ENCODE measurements at regions not wholly inside any gene's neighbourhood (a gene's known extent, or its start where the extent isn't known, plus 50 kb on each side); places are given as distances from the start of the nearest gene placed in this dataset.

GRCh38 chr5:8381972-8382371 lies 513.0 kb downstream of the MTRR start:
- H3K36me3 Mint-ChIP-seq, result no peaks in the 10 kb centered on the region
- H3K4me1 Mint-ChIP-seq, result no peaks in the 10 kb centered on the region
- H3K36me3 ChIP-seq (ENCODE audit: insufficient read depth, low read length), result no peaks in the 10 kb centered on the region
- ChIA-PET CTCF (no interaction called here), POLR2A (no interaction called here)
- no peak overlapping the region for H3K27ac Mint-ChIP-seq
- no peaks in the 10 kb centered on the region for H3K4me1 ChIP-seq (ENCODE audit: insufficient read depth, low read length)
- no peaks in the 10 kb centered on the region for H3K27me3 ChIP-seq (ENCODE audit: insufficient read depth, low read length, poor library complexity, severe bottlenecking)
- H3K4me3 Mint-ChIP-seq, result no peak overlapping the region
- peaks cover 0 to 2% of the 10 kb centered on the region in 2 donors for H3K27me3 Mint-ChIP-seq
- no peak for DNase-seq
- H3K27ac ChIP-seq (ENCODE audit: low read depth, low read length), result no peak overlapping the region
- H3K9me3 ChIP-seq (ENCODE audit: low read length), result no peaks in the 10 kb centered on the region
- no peak overlapping the region for H3K4me3 ChIP-seq (ENCODE audit: low read length)
- H3K9me3 Mint-ChIP-seq, result peaks cover 0 to 6% (median 0%) of the 10 kb centered on the region in 5 donors

DNA sequence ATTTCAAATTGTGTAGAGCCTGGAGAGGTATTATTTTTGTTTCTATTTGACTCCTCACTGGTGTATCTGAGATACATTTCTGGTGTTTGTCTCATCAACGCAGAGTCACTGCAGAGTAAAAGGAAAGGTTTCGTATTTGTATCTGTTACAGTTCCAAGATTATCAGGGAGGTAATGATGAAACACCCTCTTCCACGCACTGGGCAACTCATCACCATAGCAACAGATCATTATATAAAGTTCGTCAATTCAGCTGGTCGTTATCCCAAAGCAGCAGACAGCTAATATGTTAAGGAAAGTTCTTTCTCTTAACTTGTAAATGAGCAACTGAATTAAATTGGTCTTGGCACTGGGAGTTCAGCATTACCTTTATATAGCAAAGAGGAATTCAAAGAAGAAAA lies 513.5 kb downstream of the MTRR start:
- peaks cover 0 to 6% (median 0%) of the 10 kb centered on the region in 5 donors for H3K9me3 Mint-ChIP-seq
- DNase-seq, result no peak
- H3K4me3 Mint-ChIP-seq, result no peak overlapping the region
- Histone ChIP-seq H3K27ac (ENCODE audit: low read depth, low read length) (no peak overlapping the region), H3K9me3 (ENCODE audit: low read length) (no peaks in the 10 kb centered on the region), H3K4me1 (ENCODE audit: insufficient read depth, low read length) (no peaks in the 10 kb centered on the region), H3K27me3 (ENCODE audit: insufficient read depth, low read length, poor library complexity, severe bottlenecking) (no peaks in the 10 kb centered on the region), H3K4me3 (ENCODE audit: low read length) (no peak overlapping the region), H3K36me3 (ENCODE audit: insufficient read depth, low read length) (no peaks in the 10 kb centered on the region)
- no peak overlapping the region for H3K27ac Mint-ChIP-seq
- H3K4me1 Mint-ChIP-seq, result no peaks in the 10 kb centered on the region
- CTCF ChIA-PET, result no interaction called here
- H3K27me3 Mint-ChIP-seq, result peaks cover 0 to 2% of the 10 kb centered on the region in 2 donors
- peaks cover 0 to under 1% (median 0%) of the 10 kb centered on the region in 3 donors for H3K36me3 Mint-ChIP-seq
- POLR2A ChIA-PET, result no interaction called here

GRCh38 chr5:8383616-8384015 lies 514.7 kb downstream of the MTRR start:
- no peaks in the 10 kb centered on the region for H3K36me3 ChIP-seq (ENCODE audit: insufficient read depth, low read length)
- Mint-ChIP-seq H3K27me3 (peaks cover 0 to 2% of the 10 kb centered on the region in 2 donors), H3K36me3 (peaks cover 0 to 2% (median 0%) of the 10 kb centered on the region in 3 donors), H3K27ac (no peak overlapping the region), H3K9me3 (peaks cover 0 to 12% (median 0%) of the 10 kb centered on the region in 5 donors), H3K4me1 (no peaks in the 10 kb centered on the region), H3K4me3 (no peak overlapping the region)
- H3K4me3 ChIP-seq (ENCODE audit: low read length), result no peak overlapping the region
- POLR2A ChIA-PET, result no interaction called here
- no peak overlapping the region for H3K27ac ChIP-seq (ENCODE audit: low read depth, low read length)
- no peaks in the 10 kb centered on the region for H3K4me1 ChIP-seq (ENCODE audit: insufficient read depth, low read length)
- H3K9me3 ChIP-seq (ENCODE audit: low read length), result no peaks in the 10 kb centered on the region
- no peak for DNase-seq
- CTCF ChIA-PET, result no interaction called here
- no peaks in the 10 kb centered on the region for H3K27me3 ChIP-seq (ENCODE audit: insufficient read depth, low read length, poor library complexity, severe bottlenecking)

- H3K4me1 ChIP-seq (ENCODE audit: insufficient read depth, low read length), result no peaks in the 10 kb centered on the region
- no peaks in the 10 kb centered on the region for H3K4me1 Mint-ChIP-seq
- H3K27me3 ChIP-seq (ENCODE audit: insufficient read depth, low read length, poor library complexity, severe bottlenecking), result no peaks in the 10 kb centered on the region
- H3K27ac ChIP-seq (ENCODE audit: low read depth, low read length), result no peak overlapping the region
- peaks cover 0 to 2% (median 0%) of the 10 kb centered on the region in 3 donors for H3K36me3 Mint-ChIP-seq
- H3K9me3 ChIP-seq (ENCODE audit: low read length), result no peaks in the 10 kb centered on the region
- no peak overlapping the region for H3K4me3 Mint-ChIP-seq
- no peak for DNase-seq
- H3K27ac Mint-ChIP-seq, result no peak overlapping the region
- ChIA-PET CTCF (no interaction called here), POLR2A (no interaction called here)
- H3K27me3 Mint-ChIP-seq, result no peaks in the 10 kb centered on the region
- no peak overlapping the region for H3K4me3 ChIP-seq (ENCODE audit: low read length)
- no peaks in the 10 kb centered on the region for H3K36me3 ChIP-seq (ENCODE audit: insufficient read depth, low read length)
- peaks cover 0 to 17% (median 0%) of the 10 kb centered on the region in 5 donors for H3K9me3 Mint-ChIP-seq
Observed at GRCh38 chr5:8386719-8387288, 517.9 kb downstream of the MTRR start.

DNA sequence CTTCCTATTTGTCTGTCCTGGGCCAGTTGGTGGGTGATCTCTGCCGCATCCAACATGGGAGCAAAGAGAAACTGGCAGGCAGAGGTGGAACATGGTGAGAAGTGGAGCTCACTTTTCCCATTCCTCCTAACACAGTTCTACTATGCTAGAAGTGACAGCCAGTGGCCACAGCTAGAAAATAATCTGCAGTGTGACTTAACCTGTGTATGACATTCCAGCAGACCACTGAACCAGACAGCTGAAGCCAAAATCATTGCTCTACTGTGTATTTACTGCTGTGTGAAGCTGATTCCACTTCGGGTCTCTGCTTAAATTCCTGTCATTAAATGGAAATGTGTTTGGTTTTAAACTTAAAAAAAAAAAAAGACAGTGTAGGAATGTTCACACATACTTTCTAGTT lies 523.0 kb downstream of the MTRR start:
- H3K27ac Mint-ChIP-seq, result no peak overlapping the region
- no peak for DNase-seq
- H3K4me3 ChIP-seq (ENCODE audit: low read length), result no peak overlapping the region
- H3K4me1 Mint-ChIP-seq, result no peaks in the 10 kb centered on the region
- H3K4me1 ChIP-seq (ENCODE audit: insufficient read depth, low read length), result no peaks in the 10 kb centered on the region
- ChIA-PET CTCF (no interaction called here), POLR2A (no interaction called here)
- no peaks in the 10 kb centered on the region for H3K36me3 ChIP-seq (ENCODE audit: insufficient read depth, low read length)
- no peaks in the 10 kb centered on the region for H3K9me3 ChIP-seq (ENCODE audit: low read length)
- H3K9me3 Mint-ChIP-seq, result peaks cover 0 to 15% (median 2%) of the 10 kb centered on the region in 5 donors
- H3K4me3 Mint-ChIP-seq, result no peak overlapping the region
- no peaks in the 10 kb centered on the region for H3K27me3 Mint-ChIP-seq
- H3K36me3 Mint-ChIP-seq, result peaks cover 0 to 2% (median 0%) of the 10 kb centered on the region in 3 donors
- H3K27ac ChIP-seq (ENCODE audit: low read depth, low read length), result no peak overlapping the region
- no peaks in the 10 kb centered on the region for H3K27me3 ChIP-seq (ENCODE audit: insufficient read depth, low read length, poor library complexity, severe bottlenecking)

- Mint-ChIP-seq H3K36me3 (no peaks in the 10 kb centered on the region), H3K9me3 (peaks cover 0 to 11% (median 2%) of the 10 kb centered on the region in 5 donors), H3K27me3 (no peaks in the 10 kb centered on the region), H3K27ac (no peak overlapping the region), H3K4me3 (no peak overlapping the region), H3K4me1 (no peaks in the 10 kb centered on the region)
- Histone ChIP-seq H3K9me3 (ENCODE audit: low read length) (no peaks in the 10 kb centered on the region), H3K4me1 (ENCODE audit: insufficient read depth, low read length) (no peaks in the 10 kb centered on the region), H3K27me3 (ENCODE audit: insufficient read depth, low read length, poor library complexity, severe bottlenecking) (no peaks in the 10 kb centered on the region), H3K27ac (ENCODE audit: low read depth, low read length) (no peak overlapping the region), H3K4me3 (ENCODE audit: low read length) (no peak overlapping the region), H3K36me3 (ENCODE audit: insufficient read depth, low read length) (no peaks in the 10 kb centered on the region)
- CTCF ChIA-PET, result no interaction called here
- POLR2A ChIA-PET, result no interaction called here
- DNase-seq, result no peak
Observed at GRCh38 chr5:8393240-8393639, 524.3 kb downstream of the MTRR start.

- POLR2A ChIA-PET, result no interaction called here
- Histone ChIP-seq H3K27me3 (ENCODE audit: insufficient read depth, low read length, poor library complexity, severe bottlenecking) (no peaks in the 10 kb centered on the region), H3K4me1 (ENCODE audit: insufficient read depth, low read length) (no peaks in the 10 kb centered on the region), H3K27ac (ENCODE audit: low read depth, low read length) (no peak overlapping the region), H3K4me3 (ENCODE audit: low read length) (no peak overlapping the region), H3K36me3 (ENCODE audit: insufficient read depth, low read length) (no peaks in the 10 kb centered on the region), H3K9me3 (ENCODE audit: low read length) (no peaks in the 10 kb centered on the region)
- Mint-ChIP-seq H3K4me1 (no peaks in the 10 kb centered on the region), H3K9me3 (peaks cover 0 to 5% (median 0%) of the 10 kb centered on the region in 5 donors), H3K4me3 (no peak overlapping the region), H3K36me3 (no peaks in the 10 kb centered on the region), H3K27me3 (no peaks in the 10 kb centered on the region), H3K27ac (no peak overlapping the region)
- no peak for DNase-seq
- CTCF ChIA-PET, result no interaction called here
Observed at GRCh38 chr5:8394965-8395364, 526.0 kb downstream of the MTRR start.

DNA sequence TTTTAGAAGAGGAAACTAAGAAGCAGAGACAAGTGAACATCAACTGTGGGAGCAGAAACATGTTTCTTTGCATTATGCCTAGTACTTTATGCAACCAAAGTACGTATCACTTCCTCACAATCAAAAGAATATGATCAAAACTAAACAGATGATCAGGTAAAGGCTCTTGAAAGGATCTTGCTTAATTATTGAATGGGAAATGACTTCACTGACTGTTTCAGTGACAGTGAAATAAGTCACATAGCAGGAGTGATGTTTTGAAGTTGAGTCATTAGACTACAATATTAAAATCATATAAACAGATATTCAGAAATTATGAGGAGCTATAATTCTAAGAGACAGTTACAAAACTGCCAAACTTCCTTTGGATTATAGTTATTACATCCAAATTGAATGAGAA lies 527.3 kb downstream of the MTRR start:
- DNase-seq, result no peak
- Histone ChIP-seq H3K4me1 (ENCODE audit: insufficient read depth, low read length) (no peaks in the 10 kb centered on the region), H3K36me3 (ENCODE audit: insufficient read depth, low read length) (no peaks in the 10 kb centered on the region), H3K27ac (ENCODE audit: low read depth, low read length) (no peak overlapping the region), H3K27me3 (ENCODE audit: insufficient read depth, low read length, poor library complexity, severe bottlenecking) (no peaks in the 10 kb centered on the region), H3K9me3 (ENCODE audit: low read length) (no peaks in the 10 kb centered on the region), H3K4me3 (ENCODE audit: low read length) (no peak overlapping the region)
- Mint-ChIP-seq H3K27me3 (no peaks in the 10 kb centered on the region), H3K27ac (no peak overlapping the region), H3K36me3 (no peaks in the 10 kb centered on the region), H3K4me3 (no peak overlapping the region), H3K9me3 (peaks cover 0 to 5% (median 0%) of the 10 kb centered on the region in 5 donors), H3K4me1 (no peaks in the 10 kb centered on the region)
- ChIA-PET CTCF (no interaction called here), POLR2A (no interaction called here)

- H3K27ac ChIP-seq (ENCODE audit: low read depth, low read length), result no peak overlapping the region
- no peak overlapping the region for H3K27ac Mint-ChIP-seq
- H3K4me3 Mint-ChIP-seq, result no peak overlapping the region
- CTCF ChIA-PET, result no interaction called here
- no peaks in the 10 kb centered on the region for H3K36me3 Mint-ChIP-seq
- no peaks in the 10 kb centered on the region for H3K4me1 ChIP-seq (ENCODE audit: insufficient read depth, low read length)
- H3K4me1 Mint-ChIP-seq, result no peaks in the 10 kb centered on the region
- H3K27me3 ChIP-seq (ENCODE audit: insufficient read depth, low read length, poor library complexity, severe bottlenecking), result no peaks in the 10 kb centered on the region
- POLR2A ChIA-PET, result no interaction called here
- no peaks in the 10 kb centered on the region for H3K36me3 ChIP-seq (ENCODE audit: insufficient read depth, low read length)
- no peaks in the 10 kb centered on the region for H3K27me3 Mint-ChIP-seq
- no peaks in the 10 kb centered on the region for H3K9me3 ChIP-seq (ENCODE audit: low read length)
- H3K9me3 Mint-ChIP-seq, result peaks cover 0 to 6% (median 0%) of the 10 kb centered on the region in 5 donors
- no peak for DNase-seq
- H3K4me3 ChIP-seq (ENCODE audit: low read length), result no peak overlapping the region
Observed at GRCh38 chr5:8396756-8397155, 527.8 kb downstream of the MTRR start.

Measured in CD8-positive, alpha-beta memory T cell (primary cell).